8988T (cell line): ENCODE measurements at regions not wholly inside any gene's neighbourhood (a gene's known extent, or its start where the extent isn't known, plus 50 kb on each side); places are given as distances from the start of the nearest gene placed in this dataset.

Source experiments
- DNase-seq: peaks from one replicate; pipeline ENCODE4 v3.0.0; 2011

DNA sequence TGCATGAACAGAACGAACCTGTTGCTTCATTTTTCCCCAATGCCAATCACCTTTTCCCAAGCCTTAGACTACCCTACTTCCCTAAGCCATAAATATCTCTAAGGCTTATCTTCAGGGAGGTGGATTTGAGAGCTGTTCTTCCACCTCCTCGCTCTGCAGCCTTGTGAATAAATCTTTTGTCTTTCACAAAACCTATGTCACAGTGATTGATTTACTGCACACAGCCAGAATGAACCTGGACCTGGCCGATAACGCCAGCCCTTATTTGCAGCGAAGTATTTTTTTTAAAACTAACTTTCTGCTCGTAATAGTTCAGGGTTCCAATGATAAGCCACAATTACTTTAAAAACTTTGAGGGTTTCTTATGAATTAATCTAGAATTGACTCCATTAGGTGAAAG lies 632.6 kb downstream of the PTPRU start:
- DNase-seq: no peak

DNA sequence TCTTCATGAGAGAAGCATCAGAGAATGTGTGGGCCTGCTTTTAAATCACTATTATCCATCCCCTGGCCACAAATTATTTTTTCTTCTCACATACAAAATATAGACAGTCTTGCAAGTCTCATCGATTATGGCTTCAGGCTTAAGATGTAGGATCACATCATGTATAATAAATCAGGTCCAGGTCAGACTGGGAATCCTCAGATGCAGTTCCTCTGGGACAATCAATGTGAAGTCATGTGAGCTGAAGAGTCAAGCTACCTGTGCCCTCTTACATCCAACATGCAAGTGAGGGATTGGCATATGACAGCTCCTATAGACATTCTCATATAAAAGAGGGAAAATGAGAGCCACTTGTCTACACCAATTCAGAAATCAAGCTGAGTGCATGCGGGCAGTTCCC lies 631.8 kb downstream of the PTPRU start:
- no peak for DNase-seq

DNA sequence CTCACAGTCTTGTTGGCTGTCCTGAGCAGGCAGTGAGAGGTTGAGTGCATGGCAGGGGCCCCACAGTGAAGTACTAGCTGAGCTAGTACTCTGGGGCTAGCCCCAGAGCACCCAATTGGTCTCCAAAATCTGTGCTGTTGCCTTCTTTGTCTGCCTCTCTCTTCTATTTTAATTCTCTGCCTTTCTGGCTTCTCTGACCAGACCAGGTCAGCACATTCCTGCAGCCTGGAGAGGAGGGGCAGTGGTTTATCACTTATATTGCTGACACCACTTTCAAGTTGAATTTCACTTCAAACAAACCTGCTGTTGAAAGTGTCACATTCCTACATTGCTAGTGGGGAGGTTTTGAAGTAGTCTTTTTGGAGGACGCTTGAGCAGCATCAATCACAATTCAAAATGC lies 628.7 kb downstream of the PTPRU start:
- DNase-seq: no peak

DNA sequence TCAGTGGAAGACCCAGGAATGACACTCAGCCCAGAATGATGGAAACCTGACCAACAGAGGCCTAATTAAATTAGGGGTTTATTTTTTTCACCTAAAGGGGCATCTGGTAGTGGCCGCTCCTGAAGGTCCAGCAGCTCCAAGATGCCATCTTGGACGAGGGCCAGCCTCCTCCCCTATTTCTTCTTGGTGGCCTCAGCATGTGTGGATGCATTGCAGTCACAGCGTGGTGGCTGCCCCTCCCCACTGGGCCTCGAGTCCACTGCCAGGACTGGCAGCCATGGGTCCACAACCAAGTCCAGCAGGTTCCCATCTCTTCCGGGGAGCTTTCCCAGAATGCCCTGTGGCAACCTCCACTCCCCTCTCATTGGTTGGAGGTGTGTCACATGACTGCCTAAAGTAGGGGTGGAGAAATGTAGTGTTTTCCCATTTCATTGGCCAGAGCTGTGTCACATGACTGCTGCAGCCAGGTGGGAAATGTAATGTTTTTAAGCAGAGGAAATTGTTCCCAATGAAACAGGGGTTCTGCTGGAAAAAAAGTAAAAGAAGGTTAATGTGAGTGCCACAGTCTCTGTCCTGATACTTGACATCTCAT lies 628.2 kb downstream of the PTPRU start:
- DNase-seq: no peak

DNA sequence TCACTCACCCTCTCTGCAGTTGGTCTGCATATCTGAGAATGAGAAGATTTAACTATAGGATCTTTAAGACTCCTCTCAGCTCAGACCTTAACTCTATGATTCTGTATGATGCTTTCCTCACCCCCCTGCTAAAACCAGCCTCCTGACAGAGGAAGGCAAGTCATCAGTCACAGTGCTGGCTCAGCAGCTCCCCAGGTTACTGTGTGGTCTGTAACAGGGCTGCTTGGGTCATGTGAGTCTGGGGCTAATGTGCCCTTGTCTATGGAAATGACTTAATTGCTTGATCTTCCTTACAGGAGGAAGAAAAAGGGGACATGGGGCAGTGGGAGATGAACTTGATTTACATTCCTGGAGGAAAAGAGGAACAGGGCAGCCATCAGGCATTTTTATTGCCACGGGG lies 625.6 kb downstream of the PTPRU start:
- DNase-seq: no peak

DNA sequence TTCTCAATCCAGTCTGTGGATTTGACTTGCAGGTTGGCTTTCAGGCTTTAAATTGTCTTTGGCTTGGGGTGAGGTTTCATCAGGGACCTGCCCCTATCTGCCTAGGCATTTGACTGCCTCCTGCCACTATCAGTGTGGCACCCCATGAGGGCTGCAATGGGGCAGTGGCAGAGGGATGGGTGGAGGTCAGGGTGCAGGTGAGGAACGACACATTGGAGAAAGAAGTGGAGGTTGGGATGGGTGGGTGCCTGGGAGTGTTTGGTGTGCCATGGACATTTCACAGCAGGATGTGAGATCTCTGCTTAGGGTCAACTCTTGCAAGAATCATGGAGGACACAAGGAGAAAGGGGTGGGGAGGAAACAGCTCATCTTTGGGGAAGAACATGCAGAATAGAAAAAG lies 625.1 kb downstream of the PTPRU start:
- no peak for DNase-seq

DNA sequence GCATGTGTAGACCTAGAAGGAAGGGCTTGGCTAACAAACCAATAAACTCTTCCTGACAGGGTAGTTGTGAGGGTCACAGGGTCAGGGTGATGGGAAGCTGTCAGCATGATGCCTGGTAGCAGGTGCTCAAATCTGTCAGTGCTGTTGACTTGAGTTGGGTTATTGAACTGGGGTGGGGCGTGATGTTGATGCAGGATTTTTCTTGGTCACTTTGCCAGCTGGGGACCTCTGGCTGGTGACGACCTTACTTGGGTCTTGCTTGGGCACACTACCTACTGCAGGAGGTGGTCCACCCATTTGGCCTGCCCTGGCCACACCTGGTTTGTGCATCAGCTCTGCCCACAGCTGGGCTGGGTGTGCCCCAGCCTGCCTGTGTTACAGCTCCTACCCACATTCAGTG lies 624.4 kb downstream of the PTPRU start:
- no peak for DNase-seq

DNA sequence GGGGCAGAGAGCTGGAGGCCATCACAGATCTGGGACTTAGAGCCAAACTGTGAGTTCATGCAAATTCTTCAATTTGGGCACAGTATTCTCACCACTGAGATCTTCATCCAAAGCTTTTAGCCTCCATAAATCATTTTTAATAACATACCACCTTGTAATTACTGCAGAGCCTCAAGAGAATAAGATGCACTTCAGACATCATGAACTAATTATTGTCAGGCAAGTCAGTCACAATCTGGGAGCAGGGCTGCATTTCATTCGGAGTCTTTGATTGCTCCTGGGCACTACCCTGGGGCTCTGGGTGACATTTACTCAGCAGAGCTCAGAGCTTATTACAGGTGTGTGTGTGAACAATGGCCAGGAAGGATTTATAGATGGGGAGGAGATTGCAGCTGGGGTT lies 623.7 kb downstream of the PTPRU start:
- no peak for DNase-seq

DNA sequence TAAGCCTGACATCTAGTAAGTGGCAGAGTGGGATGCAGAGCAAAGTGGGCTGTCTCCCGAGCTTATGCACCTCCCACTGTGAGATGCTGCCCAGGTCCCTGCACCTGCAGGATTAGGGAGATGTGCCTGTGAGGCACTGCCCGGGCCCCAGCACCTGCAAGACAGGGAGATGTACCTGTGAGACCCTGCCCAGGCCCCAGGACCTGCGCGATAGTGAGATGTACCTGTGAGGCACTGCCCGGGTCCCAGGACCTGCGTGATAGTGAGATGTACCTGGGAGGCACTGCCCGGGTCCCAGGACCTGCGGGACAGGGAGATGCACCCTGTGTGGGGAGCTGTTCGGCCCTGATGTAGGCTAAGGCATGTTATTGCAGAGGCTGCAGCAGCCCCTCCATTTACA lies 622.8 kb downstream of the PTPRU start:
- DNase-seq: no peak

DNA sequence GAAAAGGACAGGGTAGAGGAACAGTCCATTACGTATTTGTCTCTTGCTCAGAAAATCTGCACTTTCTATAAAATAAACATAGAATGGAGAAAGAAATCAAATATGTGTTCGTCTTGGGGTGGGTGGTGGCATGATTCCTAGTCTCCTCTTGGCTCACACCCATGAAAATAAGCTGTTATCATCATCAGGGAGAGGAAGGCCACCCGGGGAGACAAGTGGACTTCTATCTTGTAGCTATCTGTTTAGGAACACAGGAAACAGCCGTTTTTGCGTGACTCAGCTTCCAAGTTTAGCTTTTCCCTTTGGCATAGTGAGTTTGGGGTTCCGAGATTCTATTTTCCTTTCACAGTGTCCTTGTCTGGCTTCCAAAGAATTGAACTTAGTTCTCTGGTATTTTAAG lies 622.3 kb downstream of the PTPRU start:
- no peak for DNase-seq

DNA sequence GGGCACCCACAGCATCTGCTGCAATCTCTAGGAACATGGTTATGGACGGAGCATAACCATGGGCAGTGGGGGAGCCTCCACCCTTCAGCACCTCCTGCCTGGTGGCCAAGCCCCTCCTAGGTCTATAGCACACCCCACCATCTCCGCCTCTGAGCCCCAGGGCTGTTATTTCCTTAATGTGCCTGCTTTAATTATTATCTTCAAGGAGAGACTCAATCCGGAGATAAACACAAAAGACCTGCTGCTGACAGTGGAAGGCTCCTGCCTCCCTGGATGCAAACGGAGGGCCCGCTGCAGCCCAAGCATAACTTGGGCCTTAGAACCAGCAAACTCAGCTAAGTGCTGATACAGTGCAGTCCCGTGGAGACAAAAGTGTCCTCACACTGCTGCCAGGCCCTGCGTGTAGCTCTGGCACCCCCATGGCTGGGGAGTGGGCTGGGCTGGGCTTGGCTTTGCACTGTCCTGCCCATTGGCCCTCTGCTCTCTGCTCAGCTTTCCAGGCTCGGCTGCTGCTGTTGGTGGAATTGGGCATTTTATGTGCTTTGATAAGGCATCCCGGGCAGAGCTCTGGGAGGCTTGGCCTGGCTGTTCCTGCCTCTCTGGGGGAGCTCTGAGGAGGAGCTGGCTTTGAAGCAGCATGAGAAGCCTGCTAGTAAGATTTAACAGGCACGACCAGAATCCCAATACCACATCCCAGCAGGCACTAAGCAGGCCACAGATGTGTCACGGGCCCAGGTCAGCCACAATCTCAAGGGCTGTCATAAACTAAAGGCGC lies 620.2 kb downstream of the PTPRU start:
- DNase-seq: no peak

DNA sequence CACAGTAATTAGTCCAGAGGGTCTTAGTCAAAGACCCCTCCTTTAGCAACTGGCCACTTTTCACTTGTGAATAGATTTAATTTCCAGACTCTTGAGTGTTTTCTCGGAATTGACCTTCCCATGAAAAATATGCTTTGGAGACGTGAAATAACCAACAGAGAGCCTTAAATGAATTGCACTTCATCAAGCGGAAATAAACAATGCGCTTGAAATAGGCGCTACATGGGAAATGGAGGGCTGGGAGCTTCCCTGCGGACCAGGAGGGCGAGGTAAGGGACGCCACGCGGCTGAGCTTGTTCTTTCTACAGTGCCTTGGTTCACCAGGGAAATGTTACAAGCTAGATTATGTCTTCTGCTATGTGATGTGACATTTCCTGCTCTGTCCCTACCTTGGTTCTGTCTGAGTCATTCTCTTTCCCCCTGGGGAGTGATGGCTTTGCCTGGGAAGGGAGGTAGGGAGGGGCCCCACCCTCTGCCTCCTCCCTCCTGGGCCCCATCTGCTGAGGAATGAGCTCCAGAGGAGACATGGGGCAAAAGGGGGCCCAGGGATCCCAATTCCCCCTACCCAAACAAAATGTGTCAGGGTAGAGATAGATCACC lies 619.3 kb downstream of the PTPRU start:
- DNase-seq: no peak

DNA sequence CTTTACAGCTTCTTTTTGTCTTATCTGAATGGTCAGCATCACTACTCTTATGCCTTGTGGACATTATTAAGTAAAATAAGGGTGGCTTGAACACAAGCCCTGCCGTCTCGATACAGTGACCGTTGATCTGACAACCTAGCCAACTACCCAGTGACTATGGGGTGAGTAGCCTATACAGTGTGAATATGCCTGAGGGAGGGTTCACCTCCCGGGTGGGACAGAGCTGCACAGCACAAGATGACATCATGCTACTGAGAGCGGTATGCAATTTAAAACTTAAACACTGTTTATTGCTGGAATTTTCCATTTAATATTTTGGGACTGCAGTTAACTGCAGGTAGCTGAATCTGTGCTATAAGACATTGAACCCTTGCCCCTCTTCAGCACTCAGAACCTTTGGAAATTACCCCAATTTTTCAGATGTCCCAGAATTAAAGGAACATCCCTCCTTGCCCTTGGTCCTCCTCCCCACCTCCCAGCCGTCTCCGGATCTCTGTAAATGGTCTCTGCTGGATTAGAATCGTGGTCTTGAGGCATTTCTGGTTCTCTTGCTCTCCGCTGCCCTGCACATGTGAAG lies 618.5 kb downstream of the PTPRU start:
- no peak for DNase-seq

DNA sequence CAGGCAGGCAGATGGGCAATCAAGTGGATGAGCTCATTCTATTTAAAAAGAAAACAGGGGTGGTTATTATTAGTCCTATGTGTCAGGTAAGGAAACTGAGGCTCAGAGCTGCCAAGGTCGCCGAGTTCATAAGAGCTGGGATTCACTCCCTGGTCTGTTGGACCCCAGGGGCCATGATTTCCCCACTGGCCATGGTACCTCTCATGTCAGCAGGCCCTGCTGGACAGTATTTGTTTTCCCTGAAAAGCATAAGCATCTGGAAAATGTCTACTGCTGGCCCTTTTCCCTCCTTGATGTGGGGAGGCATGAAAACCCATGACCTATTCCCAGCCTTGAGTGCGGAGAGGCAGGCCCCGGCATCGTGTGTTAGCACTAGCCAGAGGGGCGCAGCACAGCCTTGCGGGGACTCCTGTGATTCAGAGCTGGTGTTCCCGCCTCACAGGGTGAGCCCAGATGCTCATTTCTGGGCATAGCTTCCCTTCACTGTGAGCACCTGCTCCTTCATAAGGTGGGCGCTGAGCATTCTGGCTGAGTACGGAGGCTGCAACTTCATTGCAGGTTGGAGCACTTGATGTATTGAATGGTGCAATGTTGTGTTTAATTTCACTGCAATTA lies 617.5 kb downstream of the PTPRU start:
- no peak for DNase-seq

DNA sequence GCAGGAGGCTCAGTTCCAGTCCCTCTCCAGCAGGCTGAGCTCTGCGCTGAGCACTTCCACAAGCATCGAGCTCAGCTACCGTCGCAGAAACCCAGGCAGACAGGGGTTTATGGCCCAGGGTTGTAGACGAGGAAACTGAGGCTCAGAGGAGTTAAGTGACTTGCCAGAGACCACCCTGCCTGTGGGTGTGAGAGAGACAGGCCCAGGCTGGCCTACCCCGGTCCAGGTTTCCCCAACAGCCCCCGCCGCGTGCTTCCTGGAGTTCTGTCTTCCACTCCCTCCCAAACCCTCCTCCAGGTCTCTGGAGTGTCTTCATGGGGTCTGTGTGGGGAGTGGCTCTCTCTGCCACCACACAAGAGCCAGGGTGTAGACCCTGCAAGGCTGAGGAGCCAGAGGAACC lies 615.9 kb downstream of the PTPRU start:
- no peak for DNase-seq

DNA sequence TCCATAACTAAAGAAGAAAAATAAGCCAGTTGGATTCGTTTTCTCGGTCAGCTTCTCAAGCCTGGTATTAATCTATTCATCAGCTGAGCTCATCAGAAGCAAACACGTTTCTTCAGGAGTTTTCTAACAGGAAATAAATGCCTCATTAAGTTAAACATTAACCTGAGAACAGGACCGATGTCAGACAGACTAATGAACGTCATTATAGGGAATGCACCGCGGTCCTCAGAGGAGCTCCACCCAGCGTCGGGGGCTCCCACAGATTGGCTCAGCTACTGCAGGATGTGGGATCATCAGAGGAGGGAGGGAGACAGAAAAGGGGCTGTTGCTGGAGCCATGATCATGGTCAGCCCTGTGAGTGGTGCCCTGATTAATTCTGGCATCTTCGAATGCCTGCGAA lies 615.4 kb downstream of the PTPRU start:
- no peak for DNase-seq

DNA sequence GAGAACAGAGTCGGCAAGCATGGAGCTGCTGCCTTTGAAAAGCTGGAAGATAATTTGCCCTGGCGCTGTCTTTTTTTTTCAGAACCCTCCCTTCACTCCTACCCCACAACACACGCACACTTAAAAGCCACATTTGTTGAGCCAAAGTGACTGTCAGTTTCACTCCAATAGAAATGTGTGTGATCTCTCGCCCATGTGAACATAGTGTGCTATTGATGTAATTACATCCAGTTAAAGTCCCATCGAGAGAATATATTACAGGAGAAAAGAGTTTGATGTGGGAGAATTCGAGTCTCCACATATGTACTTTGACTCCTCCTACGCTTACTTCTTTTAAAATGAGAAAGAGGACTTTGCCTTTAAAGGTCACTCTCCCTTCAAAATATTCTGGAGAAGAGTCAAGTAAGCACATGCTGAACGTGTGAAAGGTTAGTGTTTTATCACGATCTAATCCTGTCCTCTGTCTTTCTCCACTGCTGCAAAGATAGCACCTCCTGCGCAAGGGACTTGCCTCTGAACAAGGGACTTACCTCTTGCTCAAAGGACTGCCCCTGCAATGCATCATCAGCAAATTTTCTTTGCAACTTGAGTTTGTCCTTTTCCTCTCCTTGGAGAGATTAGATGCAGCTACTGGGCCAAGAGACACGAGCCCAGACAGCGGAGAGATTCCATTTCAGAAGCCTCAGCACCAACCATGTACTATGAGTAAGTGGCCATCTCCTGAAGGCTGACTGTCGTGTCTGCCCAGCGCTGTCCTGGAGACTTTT lies 613.9 kb downstream of the PTPRU start:
- DNase-seq: no peak

DNA sequence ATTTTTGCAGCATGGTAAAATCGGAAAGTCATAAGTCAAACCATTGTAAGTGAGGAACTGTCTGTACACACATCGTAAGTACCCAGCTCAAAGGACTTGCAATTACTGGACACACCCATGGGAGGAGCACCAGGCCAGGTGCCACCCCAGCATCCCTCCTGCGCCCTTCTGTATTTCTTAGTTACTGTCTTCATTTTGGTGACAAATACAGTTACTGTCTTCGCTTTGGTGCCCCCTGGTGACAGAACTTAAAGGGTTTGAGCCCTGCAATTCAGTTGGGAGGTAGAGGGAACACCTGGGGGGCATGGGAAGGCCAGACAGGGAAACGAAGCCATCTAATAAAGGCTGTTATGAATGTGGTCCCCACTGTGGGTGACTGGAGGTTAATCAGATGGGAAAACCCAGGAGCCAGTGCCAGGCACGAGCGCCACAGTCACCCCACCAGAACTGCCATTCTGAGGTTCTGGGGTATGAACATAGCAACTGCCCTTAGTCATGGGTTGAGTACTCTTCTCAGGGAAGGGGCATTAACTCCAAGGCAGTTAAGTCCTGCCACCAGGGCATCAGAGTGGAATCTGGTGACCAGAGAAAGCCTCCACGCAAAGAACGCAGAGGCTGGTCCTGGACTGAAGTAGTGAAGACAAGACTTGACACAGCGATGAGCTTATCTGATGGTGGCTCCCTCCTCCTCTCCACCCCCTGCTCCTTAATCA lies 612.9 kb downstream of the PTPRU start:
- DNase-seq: no peak

DNA sequence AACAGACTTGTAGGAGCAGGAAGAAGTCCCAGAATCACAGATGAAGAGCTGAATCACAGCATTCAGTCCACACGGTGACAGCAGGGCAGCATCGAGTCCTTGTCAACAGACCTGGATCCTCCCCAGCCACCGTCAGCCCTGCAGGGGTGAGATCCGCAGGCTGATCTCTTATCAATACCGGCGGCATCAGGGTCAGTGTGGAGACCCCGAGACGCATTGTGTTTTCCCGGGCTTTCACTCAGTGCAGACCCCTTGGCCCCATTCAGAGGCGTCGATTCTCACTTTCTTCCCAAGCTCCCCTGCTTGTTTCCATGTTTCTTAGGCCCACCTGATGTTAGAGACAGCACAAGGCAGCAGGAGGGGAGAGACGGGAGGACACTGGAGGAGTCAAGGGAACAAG lies 609.6 kb downstream of the PTPRU start:
- no peak for DNase-seq

DNA sequence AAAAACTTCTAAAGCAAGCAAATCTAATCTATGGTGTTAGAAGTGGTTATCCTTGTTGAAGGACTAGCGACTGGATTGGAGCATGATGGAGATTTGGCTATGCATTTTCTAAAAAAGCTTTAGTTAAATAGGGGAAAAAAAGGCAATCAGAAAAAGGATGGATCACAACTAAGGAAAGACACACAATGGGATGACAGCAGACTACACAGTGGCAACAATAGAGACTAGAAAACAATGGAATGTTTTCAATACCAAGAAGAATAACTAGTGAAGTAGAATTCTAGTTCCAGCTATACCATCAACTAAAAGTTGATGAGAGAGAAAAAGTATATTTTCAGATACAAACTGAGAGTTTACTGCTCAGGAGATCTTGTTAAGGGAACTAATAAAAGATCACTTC lies 605.8 kb downstream of the PTPRU start:
- no peak for DNase-seq

DNA sequence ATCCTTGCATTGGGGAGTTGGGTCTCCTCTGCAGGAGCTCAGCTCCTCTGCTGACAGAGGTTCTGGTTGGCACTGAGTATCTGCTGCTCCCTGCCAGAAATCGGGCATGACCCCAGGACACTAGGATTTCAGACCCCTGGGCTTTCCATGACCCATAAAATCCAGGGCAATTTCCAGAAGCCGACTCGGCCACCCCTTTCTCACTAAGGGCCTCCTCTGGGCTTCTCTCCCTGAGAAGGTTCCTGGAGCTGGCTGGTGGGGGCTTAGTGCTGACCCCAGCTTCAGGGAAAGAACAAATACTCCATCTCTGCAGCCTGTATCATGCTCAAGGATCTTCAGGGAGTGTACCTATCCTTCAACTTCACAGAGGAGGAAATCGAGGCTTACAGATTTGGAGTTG lies 603.4 kb downstream of the PTPRU start:
- DNase-seq: no peak

DNA sequence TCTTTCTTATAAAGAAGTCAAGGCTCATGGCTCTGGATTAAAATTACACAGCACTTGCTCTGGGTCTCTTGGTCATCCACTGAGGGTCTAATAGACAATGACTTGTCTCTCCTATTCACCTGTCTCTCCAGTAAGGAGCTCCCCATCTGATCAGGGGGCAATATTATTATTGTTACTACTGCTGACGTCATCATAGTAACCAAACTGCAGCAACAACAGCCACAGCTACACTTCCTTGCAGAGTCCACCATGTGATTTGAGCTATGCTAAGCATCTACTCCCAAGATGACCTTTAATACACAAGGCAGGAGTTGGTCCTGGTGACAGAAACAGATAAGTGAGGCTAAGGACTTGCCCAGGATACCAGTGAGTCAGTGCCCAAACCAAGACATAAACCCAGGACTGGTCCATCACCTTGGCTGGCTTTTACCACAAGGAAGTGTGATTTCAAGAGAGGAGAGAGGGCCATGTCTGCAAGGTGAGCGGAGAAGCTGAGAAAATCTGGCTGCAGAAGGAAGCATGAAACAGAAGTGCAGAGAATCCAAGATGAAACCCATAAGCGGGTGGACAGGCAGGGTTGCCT lies 602.5 kb downstream of the PTPRU start:
- no peak for DNase-seq
